HL-60 (cell line): ENCODE measurements at regions not wholly inside any gene's neighbourhood (a gene's known extent, or its start where the extent isn't known, plus 50 kb on each side); places are given as distances from the start of the nearest gene placed in this dataset.

Experiments
- DNase-seq, 2 experiments: peaks; one replicate each; pipeline ENCODE4 v3.0.0-alpha.2; 2010 to 2020; ENCODE audit warnings: low read depth in 1 of 2, low spot score in 1 of 2
- H3K27ac ChIP-seq: fragments of 250-450 bp; sonication (Bioruptor Pico); replicated peaks from 2 replicates; pipeline ENCODE4 v1.5.1; 2020; ENCODE audit warnings: mild to moderate bottlenecking, moderate library complexity
- H3K27me3 ChIP-seq: fragments of 250-450 bp; sonication (Bioruptor Pico); 2 replicates; pipeline ENCODE4 v1.5.1; 2021; ENCODE audit warnings: mild to moderate bottlenecking, moderate library complexity; ENCODE audit not compliant: insufficient read depth, poor library complexity, severe bottlenecking
- H3K4me3 ChIP-seq: replicated peaks from 2 replicates; pipeline ENCODE4 v1.5.1; 2011; ENCODE audit warnings: mild to moderate bottlenecking, control low read depth, low read length; ENCODE audit not compliant: insufficient read depth
- CTCF ChIP-seq: IDR thresholded peaks from one replicate; pipeline ENCODE4 v1.5.1; 2011; ENCODE audit warnings: low read length, control low read depth, inconsistent platforms; ENCODE audit not compliant: insufficient read depth
- GABPA ChIP-seq: IDR thresholded peaks from 2 replicates; pipeline ENCODE4 v1.6.1; 2012; ENCODE audit warnings: low read depth
- POLR2AphosphoS5 ChIP-seq: IDR thresholded peaks from 2 replicates; pipeline ENCODE4 v1.6.1; 2012; ENCODE audit warnings: low read depth
- REST ChIP-seq: IDR thresholded peaks from 2 replicates; pipeline ENCODE4 v1.6.1; 2012; ENCODE audit warnings: low read depth; ENCODE audit not compliant: insufficient replicate concordance
- SPI1 ChIP-seq: IDR thresholded peaks from 2 replicates; pipeline ENCODE4 v1.6.1; 2012; ENCODE audit warnings: low read depth, mild to moderate bottlenecking, borderline replicate concordance

GRCh38 chr10:83680470-83680891 lies 458.8 kb upstream of the GHITM start:
- H3K4me3 ChIP-seq: no peak overlapping the region
- H3K27me3 ChIP-seq: no peaks in the 10 kb centered on the region
- no peak for DNase-seq
- H3K27ac ChIP-seq: no peak overlapping the region
- TF ChIP-seq REST (no peak), POLR2AphosphoS5 (no peak), SPI1 (no peak), GABPA (no peak), CTCF (no peak)

GRCh38 chr10:83682414-83682813 lies 456.9 kb upstream of the GHITM start:
- Histone ChIP-seq H3K4me3 (no peak overlapping the region), H3K27ac (no peak overlapping the region), H3K27me3 (no peaks in the 10 kb centered on the region)
- no peak for DNase-seq
- TF ChIP-seq REST: no peak
- no peak for TF ChIP-seq CTCF
- TF ChIP-seq POLR2AphosphoS5: no peak
- no peak for TF ChIP-seq GABPA
- TF ChIP-seq SPI1: no peak

- H3K27ac ChIP-seq: no peak overlapping the region
- H3K4me3 ChIP-seq: no peak overlapping the region
- DNase-seq: no peak
- no peak for TF ChIP-seq REST
- no peak for TF ChIP-seq POLR2AphosphoS5
- TF ChIP-seq GABPA: no peak
- no peak for TF ChIP-seq CTCF
- no peak for TF ChIP-seq SPI1
- no peaks in the 10 kb centered on the region for H3K27me3 ChIP-seq
These were observed 453.9 kb upstream of the GHITM start for GRCh38 chr10:83685458-83685857.
